ENCODE measurements at regions not wholly inside any gene's neighbourhood (a gene's known extent, or its start where the extent isn't known, plus 50 kb on each side); places are given as distances from the start of the nearest gene placed in this dataset.

- ATAC-seq, result no peak
- WGBS (ENCODE audit: insufficient coverage, low coverage, missing lambda C conversion rate), result 1% methylated on average over 4 of the region's 4 CpGs
- in situ Hi-C loops (cut with MboI), result no loop called here
Measured at GRCh38 chr5:130502702-130503101, 598.4 kb downstream of the CHSY3 start.

GRCh38 chr5:130501151-130501865, 597.0 kb downstream of the CHSY3 start:
- 2% methylated on average over 3 of the region's 3 CpGs for WGBS (ENCODE audit: insufficient coverage, low coverage, missing lambda C conversion rate)
- Histone ChIP-seq H3K36me3 (ENCODE audit: control insufficient read depth, insufficient read depth, low read length) (no peaks in the 10 kb centered on the region), H3K79me2 (ENCODE audit: control insufficient read depth, insufficient read depth, low read length) (no peaks in the 10 kb centered on the region), H3K9ac (ENCODE audit: insufficient read depth in 1 of 2, low read depth in 2 of 2, low read length in 2 of 2) (no peak overlapping the region), H3K4me2 (ENCODE audit: insufficient read depth, low read length) (no peak overlapping the region), H3K9me3 (replicated peaks; ENCODE audit: control insufficient read depth, insufficient read depth, low read depth, low read length) (no peaks in the 10 kb centered on the region), H2AFZ (ENCODE audit: low read depth, low read length) (no peak overlapping the region), H3K9me1 (ENCODE audit: control insufficient read depth, insufficient read depth, low read length) (no peaks in the 10 kb centered on the region), H3K4me1 (replicated peaks in 1 of 2; ENCODE audit: control insufficient read depth in 2 of 2, insufficient read depth in 2 of 2, low read length in 2 of 2) (no peaks in the 10 kb centered on the region), H3K27ac (ENCODE audit: extremely low read depth, low read depth, low read length) (no peak overlapping the region), H4K20me1 (replicated peaks; ENCODE audit: control insufficient read depth, insufficient read depth, low read length) (no peaks in the 10 kb centered on the region), H3K4me3 (no peak overlapping the region), H3K27me3 (ENCODE audit: control insufficient read depth in 2 of 2, insufficient read depth in 2 of 2, low read length in 2 of 2) (no peaks in the 10 kb centered on the region)
- ChIA-PET POLR2A (no interaction called here), CTCF (ENCODE audit: low intra/inter-chr PET ratio) (no interaction called here)
- intact Hi-C loops (cut with micrococcal nuclease), result no loop called here
- in situ Hi-C loops (cut with MboI), result no loop called here
- FAIRE-seq (no peak), DNase-seq (ENCODE audit: extremely low read depth in 1 of 4, low spot score in 3 of 4) (no peak), ATAC-seq (no peak)
- BruUV-seq (replicated peaks), result no TSS peak
- TF ChIP-seq THRAP3 (IDR thresholded peaks at IDR 0.05; ENCODE audit: borderline replicate concordance) (no peak), ZC3H11A (IDR thresholded peaks at IDR 0.05; ENCODE audit: low read depth, low read length) (no peak), IFI16 (CRISPR knock-in tag; IDR thresholded peaks at IDR 0.05) (no peak), STAT6 (CRISPR knock-in tag; IDR thresholded peaks at IDR 0.05) (no peak), TFAP4 (CRISPR knock-in tag; IDR thresholded peaks at IDR 0.05; ENCODE audit: borderline replicate concordance) (no peak), ETS2 (tag; IDR thresholded peaks at IDR 0.05; ENCODE audit: borderline replicate concordance, poor library complexity, severe bottlenecking) (no peak), HDAC2 (IDR thresholded peaks at IDR 0.05) (no peak), PCBP1 (IDR thresholded peaks at IDR 0.05; ENCODE audit: low read depth, low read length, poor library complexity, severe bottlenecking) (no peak), KLF10 (CRISPR knock-in tag; IDR thresholded peaks at IDR 0.05) (no peak), ZNF384 (IDR thresholded peaks at IDR 0.05; ENCODE audit: low read depth, low read length) (no peak), ETV5 (CRISPR knock-in tag; IDR thresholded peaks at IDR 0.05; ENCODE audit: low read depth) (no peak), BCOR (IDR thresholded peaks at IDR 0.05) (no peak), ZNF274 (IDR thresholded peaks at IDR 0.05; ENCODE audit: borderline replicate concordance, low read depth, low read length) (no peak)

More at GRCh38 chr5:130502702-130503101, 598.4 kb downstream of the CHSY3 start:
- H3K4me1 ChIP-seq (replicated peaks in 1 of 2; ENCODE audit: control insufficient read depth in 2 of 2, insufficient read depth in 2 of 2, low read length in 2 of 2), result no peaks in the 10 kb centered on the region
- H2AFZ ChIP-seq (ENCODE audit: low read depth, low read length), result no peak overlapping the region
- BruUV-seq (replicated peaks), result no TSS peak
- H3K79me2 ChIP-seq (ENCODE audit: control insufficient read depth, insufficient read depth, low read length), result no peaks in the 10 kb centered on the region
- H3K9me1 ChIP-seq (ENCODE audit: control insufficient read depth, insufficient read depth, low read length), result no peaks in the 10 kb centered on the region
- H3K36me3 ChIP-seq (ENCODE audit: control insufficient read depth, insufficient read depth, low read length), result no peaks in the 10 kb centered on the region
- ChIA-PET CTCF (ENCODE audit: low intra/inter-chr PET ratio) (no interaction called here), POLR2A (no interaction called here)
- H3K4me3 ChIP-seq, result no peak overlapping the region
- H3K9ac ChIP-seq (ENCODE audit: insufficient read depth in 1 of 2, low read depth in 2 of 2, low read length in 2 of 2), result no peak overlapping the region
- no peaks in the 10 kb centered on the region for H4K20me1 ChIP-seq (replicated peaks; ENCODE audit: control insufficient read depth, insufficient read depth, low read length)
- H3K27ac ChIP-seq (ENCODE audit: extremely low read depth, low read depth, low read length), result no peak overlapping the region
- intact Hi-C loops (cut with micrococcal nuclease), result no loop called here
- H3K27me3 ChIP-seq (ENCODE audit: control insufficient read depth in 2 of 2, insufficient read depth in 2 of 2, low read length in 2 of 2), result no peaks in the 10 kb centered on the region
- no peak for DNase-seq (ENCODE audit: extremely low read depth in 1 of 4, low spot score in 3 of 4)
- H3K9me3 ChIP-seq (replicated peaks; ENCODE audit: control insufficient read depth, insufficient read depth, low read depth, low read length), result no peaks in the 10 kb centered on the region
- no peak overlapping the region for H3K4me2 ChIP-seq (ENCODE audit: insufficient read depth, low read length)
- no peak for FAIRE-seq
- TF ChIP-seq DDX20 (tag; IDR thresholded peaks at IDR 0.05; ENCODE audit: low read depth), result no peak
- no peak for TF ChIP-seq MYNN (IDR thresholded peaks at IDR 0.05)
- no peak for TF ChIP-seq MYNN (CRISPR knock-in tag; IDR thresholded peaks at IDR 0.05)
- no peak for TF ChIP-seq SMARCA5 (IDR thresholded peaks at IDR 0.05)
